Neural cell (in vitro differentiated cells): ENCODE measurements at regions not wholly inside any gene's neighbourhood (a gene's known extent, or its start where the extent isn't known, plus 50 kb on each side); places are given as distances from the start of the nearest gene placed in this dataset.

ENCODE experiments used
- H2AFZ ChIP-seq: fragments of 200-600, 300-800 bp; sonication (generic), shearing (Covaris generic); 2 replicates; pipeline ENCODE4 v1.6.0; 2014; ENCODE audit warnings: low read depth, mild to moderate bottlenecking, antibody characterized with exemption, low read length, moderate library complexity
- H3F3A ChIP-seq: fragments of 200-600 bp; shearing (Covaris generic); 2 replicates; pipeline ENCODE4 v1.6.1; 2016; ENCODE audit warnings: mild to moderate bottlenecking, moderate library complexity, mixed read lengths, antibody characterized with exemption, low read length; ENCODE audit not compliant: insufficient read depth, poor library complexity, severe bottlenecking
- H3K27ac ChIP-seq: fragments of 200-600, 300-800 bp; sonication (generic), shearing (Covaris generic); 2 replicates; pipeline ENCODE4 v1.5.1; 2014; ENCODE audit warnings: mild to moderate bottlenecking, low read length, moderate library complexity
- H3K27me3 ChIP-seq: fragments of 300-800, 200-600 bp; sonication (generic), shearing (Covaris generic); 2 replicates; pipeline ENCODE4 v1.6.0; 2014; ENCODE audit warnings: mild to moderate bottlenecking, low read depth, low read length, moderate library complexity; ENCODE audit not compliant: insufficient read depth
- H3K36me3 ChIP-seq: fragments of 300-800, 200-600 bp; sonication (generic), shearing (Covaris generic); 2 replicates; pipeline ENCODE4 v1.5.1; 2014; ENCODE audit warnings: mild to moderate bottlenecking, antibody characterized with exemption, low read length, moderate library complexity; ENCODE audit not compliant: insufficient read depth
- H3K4me2 ChIP-seq: fragments of 300-800, 200-600 bp; sonication (generic), shearing (Covaris generic); 2 replicates; pipeline ENCODE4 v1.6.0; 2014; ENCODE audit warnings: mild to moderate bottlenecking, low read length
- H3K4me3 ChIP-seq: fragments of 300-800, 200-600 bp; sonication (generic), shearing (Covaris generic); 2 replicates; pipeline ENCODE4 v1.5.1; 2014; ENCODE audit warnings: mild to moderate bottlenecking, low read length, moderate library complexity
- H3K79me2 ChIP-seq: fragments of 200-600 bp; shearing (Covaris generic); replicated peaks from 2 replicates; pipeline ENCODE4 v1.6.0; 2014; ENCODE audit warnings: mild to moderate bottlenecking, low read length, moderate library complexity; ENCODE audit not compliant: insufficient read depth
- H3K9ac ChIP-seq: fragments of 300-800, 200-600 bp; sonication (generic), shearing (Covaris generic); 2 replicates; pipeline ENCODE4 v1.6.1; 2016; ENCODE audit warnings: mild to moderate bottlenecking, low read length, mixed read lengths
- H3K9me2 ChIP-seq: fragments of 200-600 bp; shearing (Covaris generic); 2 replicates; pipeline ENCODE4 v1.6.1; 2016; ENCODE audit warnings: mild to moderate bottlenecking, low read length, mixed read lengths; ENCODE audit not compliant: insufficient read depth
- H3K9me3 ChIP-seq: fragments of 200-600, 300-800 bp; sonication (generic), shearing (Covaris generic); 2 replicates; pipeline ENCODE4 v1.6.1; 2016; ENCODE audit warnings: mild to moderate bottlenecking, mixed run types, low read length, moderate library complexity, mixed read lengths
- H4K20me1 ChIP-seq: fragments of 200-600 bp; shearing (Covaris generic); 2 replicates; pipeline ENCODE4 v1.6.1; 2016; ENCODE audit warnings: mild to moderate bottlenecking, mixed run types; ENCODE audit not compliant: insufficient read depth
- EP300 ChIP-seq: fragments of 450-650 bp; conservative IDR thresholded peaks from 2 replicates; pipeline ENCODE4 v1.6.1; 2014; ENCODE audit warnings: antibody characterized with exemption, mild to moderate bottlenecking, moderate library complexity; ENCODE audit not compliant: poor library complexity, severe bottlenecking
- EZH2 ChIP-seq: fragments of 200-600, 300-800 bp; shearing (Covaris generic), sonication (generic); IDR thresholded peaks from 2 replicates; pipeline ENCODE4 v1.6.1; 2014; ENCODE audit warnings: antibody characterized with exemption, low read length, borderline replicate concordance, mild to moderate bottlenecking; ENCODE audit not compliant: insufficient read depth, poor library complexity, severe bottlenecking
- MXI1 ChIP-seq: fragments of 450-650 bp; conservative IDR thresholded peaks from 2 replicates; pipeline ENCODE4 v1.6.1; 2014; ENCODE audit warnings: antibody characterized with exemption, mild to moderate bottlenecking; ENCODE audit not compliant: poor library complexity, severe bottlenecking
- POLR2AphosphoS5 ChIP-seq: IDR thresholded peaks from 2 replicates; pipeline ENCODE4 v1.6.1; 2012
- RAD21 ChIP-seq: fragments of 450-650 bp; conservative IDR thresholded peaks from 2 replicates; pipeline ENCODE4 v1.6.1; 2014; ENCODE audit warnings: antibody characterized with exemption, mild to moderate bottlenecking, moderate library complexity
- SMC3 ChIP-seq: fragments of 450-650 bp; conservative IDR thresholded peaks from 2 replicates; pipeline ENCODE4 v1.6.1; 2014; ENCODE audit warnings: antibody characterized with exemption, mild to moderate bottlenecking, moderate library complexity; ENCODE audit not compliant: poor library complexity
- TAF1 ChIP-seq: IDR thresholded peaks from 2 replicates; pipeline ENCODE4 v1.6.1; 2012; ENCODE audit warnings: low read depth
- TF ChIP-seq, protein P1 (sequence below): IDR thresholded peaks from 2 replicates; pipeline ENCODE4 v1.6.1; 2012; ENCODE audit warnings: borderline replicate concordance
- TF ChIP-seq, protein P2 (sequence below): fragments of 450-650 bp; IDR thresholded peaks from 2 replicates; pipeline ENCODE4 v1.5.1; 2014; ENCODE audit warnings: antibody characterized with exemption, mild to moderate bottlenecking, moderate library complexity; ENCODE audit not compliant: poor library complexity, severe bottlenecking

DNA sequence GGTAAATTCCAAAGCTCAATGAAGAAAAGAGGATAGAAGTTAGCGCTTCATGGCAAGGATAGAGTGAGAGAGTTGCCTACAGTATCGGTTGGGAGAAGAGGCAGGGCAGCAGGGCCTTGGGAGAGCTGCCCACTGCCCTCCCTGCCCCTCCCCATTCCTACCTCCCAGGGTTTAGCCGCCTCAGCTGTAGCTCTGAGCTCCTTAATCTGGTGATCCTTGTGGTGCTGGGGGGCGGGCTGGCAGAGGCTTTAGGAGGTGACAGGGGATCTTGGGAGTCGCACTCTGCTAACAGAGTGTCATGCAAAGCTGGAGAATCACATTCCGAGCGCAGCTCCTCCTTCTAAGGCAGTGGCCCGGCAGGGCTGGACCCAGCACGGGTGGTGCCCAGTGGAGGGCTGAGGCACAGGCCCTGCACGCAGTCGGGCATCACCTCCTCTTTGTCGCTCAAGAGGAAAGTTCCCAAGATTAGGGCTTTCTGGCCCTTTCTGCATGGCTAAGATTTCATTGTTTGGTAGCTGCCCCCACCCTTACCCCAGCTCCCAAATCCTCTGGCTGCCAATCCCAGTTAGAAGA lies 57.1 kb upstream of the POLG start (continued):
- no peak for TF ChIP-seq MXI1
- no peak for TF ChIP-seq EZH2

DNA sequence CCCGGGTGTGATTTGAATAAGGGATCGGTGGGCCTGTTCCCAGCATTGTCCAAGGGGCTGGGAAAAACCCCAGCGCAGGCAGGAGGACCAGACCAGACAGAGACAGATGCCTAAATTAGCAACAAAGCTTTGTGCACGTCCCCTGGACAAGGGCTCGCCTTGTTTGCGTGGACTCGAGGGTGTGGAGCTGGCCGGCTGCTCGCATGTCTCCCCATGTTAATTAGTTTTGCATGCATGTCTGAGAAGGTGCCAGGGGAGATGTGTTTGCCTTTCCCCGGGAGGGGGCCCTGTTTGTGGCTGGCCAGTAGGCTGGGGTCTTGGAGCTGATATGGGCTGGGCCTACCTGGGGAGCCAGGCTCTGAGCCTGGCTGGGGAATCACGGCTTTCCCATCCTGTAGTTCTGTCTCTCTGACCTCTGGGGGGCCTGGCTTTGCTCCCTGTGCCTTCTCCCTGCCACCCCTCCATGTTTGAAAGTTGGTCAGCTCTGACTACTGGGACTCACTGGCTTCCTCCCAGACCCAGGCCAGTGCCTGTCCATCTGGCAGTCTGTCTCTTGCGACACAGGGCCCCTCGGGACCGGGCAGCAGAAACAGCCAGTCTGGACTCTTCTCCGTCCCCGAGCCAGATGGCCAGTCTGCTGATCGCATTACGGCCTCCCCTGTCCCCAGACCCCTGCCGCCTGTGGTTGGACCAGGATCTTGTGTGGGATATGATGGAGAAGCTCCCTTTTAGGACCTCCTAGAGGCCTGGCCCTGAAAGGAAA lies 55.4 kb upstream of the POLG start:
- no peak overlapping the region for H3K9ac ChIP-seq
- H3K79me2 ChIP-seq = no peaks in the 10 kb centered on the region
- TF ChIP-seq, protein P1, sequence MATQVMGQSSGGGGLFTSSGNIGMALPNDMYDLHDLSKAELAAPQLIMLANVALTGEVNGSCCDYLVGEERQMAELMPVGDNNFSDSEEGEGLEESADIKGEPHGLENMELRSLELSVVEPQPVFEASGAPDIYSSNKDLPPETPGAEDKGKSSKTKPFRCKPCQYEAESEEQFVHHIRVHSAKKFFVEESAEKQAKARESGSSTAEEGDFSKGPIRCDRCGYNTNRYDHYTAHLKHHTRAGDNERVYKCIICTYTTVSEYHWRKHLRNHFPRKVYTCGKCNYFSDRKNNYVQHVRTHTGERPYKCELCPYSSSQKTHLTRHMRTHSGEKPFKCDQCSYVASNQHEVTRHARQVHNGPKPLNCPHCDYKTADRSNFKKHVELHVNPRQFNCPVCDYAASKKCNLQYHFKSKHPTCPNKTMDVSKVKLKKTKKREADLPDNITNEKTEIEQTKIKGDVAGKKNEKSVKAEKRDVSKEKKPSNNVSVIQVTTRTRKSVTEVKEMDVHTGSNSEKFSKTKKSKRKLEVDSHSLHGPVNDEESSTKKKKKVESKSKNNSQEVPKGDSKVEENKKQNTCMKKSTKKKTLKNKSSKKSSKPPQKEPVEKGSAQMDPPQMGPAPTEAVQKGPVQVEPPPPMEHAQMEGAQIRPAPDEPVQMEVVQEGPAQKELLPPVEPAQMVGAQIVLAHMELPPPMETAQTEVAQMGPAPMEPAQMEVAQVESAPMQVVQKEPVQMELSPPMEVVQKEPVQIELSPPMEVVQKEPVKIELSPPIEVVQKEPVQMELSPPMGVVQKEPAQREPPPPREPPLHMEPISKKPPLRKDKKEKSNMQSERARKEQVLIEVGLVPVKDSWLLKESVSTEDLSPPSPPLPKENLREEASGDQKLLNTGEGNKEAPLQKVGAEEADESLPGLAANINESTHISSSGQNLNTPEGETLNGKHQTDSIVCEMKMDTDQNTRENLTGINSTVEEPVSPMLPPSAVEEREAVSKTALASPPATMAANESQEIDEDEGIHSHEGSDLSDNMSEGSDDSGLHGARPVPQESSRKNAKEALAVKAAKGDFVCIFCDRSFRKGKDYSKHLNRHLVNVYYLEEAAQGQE = no peak
- TF ChIP-seq RAD21 (no peak), MXI1 (no peak), TAF1 (no peak), EZH2 (no peak), SMC3 (no peak), POLR2AphosphoS5 (no peak), EP300 (no peak)
- TF ChIP-seq, protein P2, sequence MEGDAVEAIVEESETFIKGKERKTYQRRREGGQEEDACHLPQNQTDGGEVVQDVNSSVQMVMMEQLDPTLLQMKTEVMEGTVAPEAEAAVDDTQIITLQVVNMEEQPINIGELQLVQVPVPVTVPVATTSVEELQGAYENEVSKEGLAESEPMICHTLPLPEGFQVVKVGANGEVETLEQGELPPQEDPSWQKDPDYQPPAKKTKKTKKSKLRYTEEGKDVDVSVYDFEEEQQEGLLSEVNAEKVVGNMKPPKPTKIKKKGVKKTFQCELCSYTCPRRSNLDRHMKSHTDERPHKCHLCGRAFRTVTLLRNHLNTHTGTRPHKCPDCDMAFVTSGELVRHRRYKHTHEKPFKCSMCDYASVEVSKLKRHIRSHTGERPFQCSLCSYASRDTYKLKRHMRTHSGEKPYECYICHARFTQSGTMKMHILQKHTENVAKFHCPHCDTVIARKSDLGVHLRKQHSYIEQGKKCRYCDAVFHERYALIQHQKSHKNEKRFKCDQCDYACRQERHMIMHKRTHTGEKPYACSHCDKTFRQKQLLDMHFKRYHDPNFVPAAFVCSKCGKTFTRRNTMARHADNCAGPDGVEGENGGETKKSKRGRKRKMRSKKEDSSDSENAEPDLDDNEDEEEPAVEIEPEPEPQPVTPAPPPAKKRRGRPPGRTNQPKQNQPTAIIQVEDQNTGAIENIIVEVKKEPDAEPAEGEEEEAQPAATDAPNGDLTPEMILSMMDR = no peak
- no peaks in the 10 kb centered on the region for H4K20me1 ChIP-seq
- H3K27ac ChIP-seq = no peak overlapping the region
- H3K9me2 ChIP-seq = no peaks in the 10 kb centered on the region
- no peaks in the 10 kb centered on the region for H3K27me3 ChIP-seq
- H2AFZ ChIP-seq = no peak overlapping the region
- no peaks in the 10 kb centered on the region for H3F3A ChIP-seq
- no peaks in the 10 kb centered on the region for H3K36me3 ChIP-seq
- no peak overlapping the region for H3K4me2 ChIP-seq
- H3K4me3 ChIP-seq = no peak overlapping the region
- H3K9me3 ChIP-seq = no peaks in the 10 kb centered on the region

DNA sequence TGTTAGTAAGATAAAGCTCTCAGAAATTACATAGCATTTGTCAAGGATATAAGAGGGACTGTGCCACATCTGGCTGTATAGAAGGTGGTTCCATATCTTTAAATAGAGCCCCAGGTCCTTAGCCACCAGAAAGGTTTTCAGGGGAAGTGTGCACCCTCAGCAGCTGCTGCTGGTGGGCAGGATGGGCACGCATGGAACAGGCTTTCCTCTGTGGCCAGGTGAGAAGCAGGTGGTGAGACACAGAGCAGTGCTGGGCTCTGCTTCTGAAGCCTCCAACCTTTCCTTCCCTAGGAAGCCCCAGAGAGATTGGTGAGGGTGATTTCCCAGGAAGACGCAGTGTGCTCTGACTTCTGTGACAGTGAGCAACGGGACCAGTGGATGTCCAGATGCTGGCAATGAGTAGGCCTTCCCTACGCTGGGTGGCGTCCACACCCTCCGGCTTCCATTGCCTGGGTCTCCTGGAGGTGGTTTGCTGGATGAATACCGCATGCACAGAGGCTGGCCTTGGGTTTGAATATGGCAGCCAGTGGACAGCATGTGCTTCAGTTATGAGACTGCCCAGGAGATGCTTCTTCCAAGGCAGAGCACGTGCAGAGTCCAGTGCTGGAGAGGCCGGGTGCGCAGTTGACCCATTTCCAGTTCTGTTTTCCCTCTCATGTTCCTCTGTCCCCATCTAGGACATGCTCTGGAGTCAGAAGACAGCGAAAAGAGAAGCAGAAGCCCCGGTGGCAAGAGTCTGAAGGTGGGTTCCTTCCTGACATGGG lies 52.7 kb upstream of the POLG start:
- H3K27ac ChIP-seq = no peak overlapping the region
- peaks cover 17% of the 10 kb centered on the region for H3K79me2 ChIP-seq
- no peaks in the 10 kb centered on the region for H3K9me3 ChIP-seq
- H3K4me3 ChIP-seq = no peak overlapping the region
- H3K9ac ChIP-seq = no peak overlapping the region
- H3K9me2 ChIP-seq = no peaks in the 10 kb centered on the region
- no peak overlapping the region for H3K4me2 ChIP-seq
- TF ChIP-seq SMC3 (no peak), EZH2 (no peak), RAD21 (no peak)
- TF ChIP-seq, protein P1 = no peak
- H4K20me1 ChIP-seq = no peaks in the 10 kb centered on the region
- H3K27me3 ChIP-seq = no peaks in the 10 kb centered on the region
- H3K36me3 ChIP-seq = no peaks in the 10 kb centered on the region
- H3F3A ChIP-seq = no peaks in the 10 kb centered on the region
- no peak overlapping the region for H2AFZ ChIP-seq
